ENCODE measurements at regions not wholly inside any gene's neighbourhood (a gene's known extent, or its start where the extent isn't known, plus 50 kb on each side); places are given as distances from the start of the nearest gene placed in this dataset.
A peak's percentile ranks its signal among the peaks of the same experiment; 100 is the strongest.

DNA sequence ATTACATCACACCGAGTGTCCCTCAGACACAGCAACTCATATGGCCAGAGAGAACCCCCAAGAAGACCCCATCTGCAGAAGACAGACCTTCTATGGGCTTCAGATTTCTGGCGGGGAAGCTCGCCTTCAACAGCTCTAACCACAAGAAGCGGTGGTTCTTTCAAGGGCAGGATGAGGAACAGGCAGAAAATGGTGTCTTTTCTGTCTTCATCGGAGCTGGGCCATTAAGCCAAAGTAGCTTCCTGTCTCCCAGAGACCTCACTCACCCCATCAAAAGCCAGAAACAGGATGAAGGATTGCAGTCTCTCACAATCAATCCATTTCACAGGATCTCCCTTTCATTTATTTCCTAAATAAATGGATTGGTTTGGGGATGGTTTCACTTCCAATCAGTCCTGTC lies 149.1 kb downstream of the HERPUD2 start:
- CTCF ChIA-PET: interaction anchor here (1.3 to 1.6 kb wide), 2 partner anchors 8 to 25 kb away, joined by 3 to 4 read pairs; no protein-coding TSS in a partner anchor

DNA sequence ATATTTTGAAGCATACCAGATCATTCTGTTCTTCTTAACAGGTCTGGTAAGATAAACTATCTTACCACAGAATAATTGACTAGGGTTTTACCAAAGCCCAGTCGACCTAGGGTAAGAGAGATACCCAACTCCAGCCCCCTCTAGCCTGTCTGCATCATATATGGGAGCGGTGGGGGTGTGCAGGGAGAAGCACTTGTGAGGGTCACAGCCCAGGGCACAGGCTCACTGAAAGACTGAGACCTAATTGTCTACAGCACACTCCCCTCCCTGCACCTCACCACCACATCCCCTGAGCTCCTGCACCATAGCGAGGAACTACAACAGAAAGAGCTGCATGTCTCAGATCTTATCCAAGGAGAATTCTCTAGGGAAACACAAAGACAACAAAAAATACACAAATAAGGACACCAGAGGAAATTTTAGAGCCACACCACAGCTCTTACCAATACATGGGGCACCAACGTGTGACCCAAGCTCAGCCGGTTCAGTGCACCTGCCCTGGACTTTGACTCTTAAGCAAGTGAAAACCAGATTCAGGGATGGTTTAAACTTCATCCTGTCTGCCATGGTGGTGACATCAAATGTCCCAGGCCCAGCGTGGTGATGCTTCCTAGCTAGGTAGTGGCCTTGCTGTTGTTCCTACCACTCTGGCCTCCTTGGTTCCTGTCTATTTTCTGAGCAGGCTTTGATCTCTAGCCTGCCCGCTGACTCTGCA lies 150.8 kb downstream of the HERPUD2 start:
- Mint-ChIP-seq H3K27me3 (ENCODE audit: insufficient read depth, unreplicated experiment) (peaks cover 24% of the 10 kb centered on the region), H3K4me3 (ENCODE audit: unreplicated experiment) (no peak overlapping the region), H3K9me3 (ENCODE audit: unreplicated experiment) (no peaks in the 10 kb centered on the region), H3K27ac (ENCODE audit: low read depth, unreplicated experiment) (no peak overlapping the region), H3K36me3 (ENCODE audit: insufficient read depth, unreplicated experiment) (no peaks in the 10 kb centered on the region), H3K4me1 (ENCODE audit: insufficient read depth, unreplicated experiment) (no peaks in the 10 kb centered on the region)
- DNase-seq (ENCODE audit: unreplicated experiment): no peak
- no TSS peak for BruUV-seq (replicated peaks)
- intact Hi-C loops (cut with micrococcal nuclease): no loop called here
- TF ChIP-seq, protein P1, sequence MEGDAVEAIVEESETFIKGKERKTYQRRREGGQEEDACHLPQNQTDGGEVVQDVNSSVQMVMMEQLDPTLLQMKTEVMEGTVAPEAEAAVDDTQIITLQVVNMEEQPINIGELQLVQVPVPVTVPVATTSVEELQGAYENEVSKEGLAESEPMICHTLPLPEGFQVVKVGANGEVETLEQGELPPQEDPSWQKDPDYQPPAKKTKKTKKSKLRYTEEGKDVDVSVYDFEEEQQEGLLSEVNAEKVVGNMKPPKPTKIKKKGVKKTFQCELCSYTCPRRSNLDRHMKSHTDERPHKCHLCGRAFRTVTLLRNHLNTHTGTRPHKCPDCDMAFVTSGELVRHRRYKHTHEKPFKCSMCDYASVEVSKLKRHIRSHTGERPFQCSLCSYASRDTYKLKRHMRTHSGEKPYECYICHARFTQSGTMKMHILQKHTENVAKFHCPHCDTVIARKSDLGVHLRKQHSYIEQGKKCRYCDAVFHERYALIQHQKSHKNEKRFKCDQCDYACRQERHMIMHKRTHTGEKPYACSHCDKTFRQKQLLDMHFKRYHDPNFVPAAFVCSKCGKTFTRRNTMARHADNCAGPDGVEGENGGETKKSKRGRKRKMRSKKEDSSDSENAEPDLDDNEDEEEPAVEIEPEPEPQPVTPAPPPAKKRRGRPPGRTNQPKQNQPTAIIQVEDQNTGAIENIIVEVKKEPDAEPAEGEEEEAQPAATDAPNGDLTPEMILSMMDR (IDR thresholded peaks at IDR 0.05; ENCODE audit: unreplicated experiment): no peak
- ChIA-PET POLR2A (no interaction called here), CTCF (interaction anchor here (0.6 to 0.7 kb wide), 2 partner anchors 165 to 470 kb away, joined by 3 read pairs; no protein-coding TSS in a partner anchor)

More for the DNA sequence above, 149.1 kb downstream of the HERPUD2 start:
- Mint-ChIP-seq H3K9me3 (ENCODE audit: unreplicated experiment) (no peaks in the 10 kb centered on the region), H3K27me3 (ENCODE audit: insufficient read depth, unreplicated experiment) (peaks cover 23% of the 10 kb centered on the region), H3K4me1 (ENCODE audit: insufficient read depth, unreplicated experiment) (no peaks in the 10 kb centered on the region), H3K36me3 (ENCODE audit: insufficient read depth, unreplicated experiment) (no peaks in the 10 kb centered on the region), H3K27ac (ENCODE audit: low read depth, unreplicated experiment) (no peak overlapping the region), H3K4me3 (ENCODE audit: unreplicated experiment) (no peak overlapping the region)
- no TSS peak for BruUV-seq (replicated peaks)
- intact Hi-C loops (cut with micrococcal nuclease): no loop called here
- DNase-seq (ENCODE audit: unreplicated experiment): no peak
- POLR2A ChIA-PET: no interaction called here
- TF ChIP-seq, protein P1 (IDR thresholded peaks at IDR 0.05; ENCODE audit: unreplicated experiment): no peak

DNA sequence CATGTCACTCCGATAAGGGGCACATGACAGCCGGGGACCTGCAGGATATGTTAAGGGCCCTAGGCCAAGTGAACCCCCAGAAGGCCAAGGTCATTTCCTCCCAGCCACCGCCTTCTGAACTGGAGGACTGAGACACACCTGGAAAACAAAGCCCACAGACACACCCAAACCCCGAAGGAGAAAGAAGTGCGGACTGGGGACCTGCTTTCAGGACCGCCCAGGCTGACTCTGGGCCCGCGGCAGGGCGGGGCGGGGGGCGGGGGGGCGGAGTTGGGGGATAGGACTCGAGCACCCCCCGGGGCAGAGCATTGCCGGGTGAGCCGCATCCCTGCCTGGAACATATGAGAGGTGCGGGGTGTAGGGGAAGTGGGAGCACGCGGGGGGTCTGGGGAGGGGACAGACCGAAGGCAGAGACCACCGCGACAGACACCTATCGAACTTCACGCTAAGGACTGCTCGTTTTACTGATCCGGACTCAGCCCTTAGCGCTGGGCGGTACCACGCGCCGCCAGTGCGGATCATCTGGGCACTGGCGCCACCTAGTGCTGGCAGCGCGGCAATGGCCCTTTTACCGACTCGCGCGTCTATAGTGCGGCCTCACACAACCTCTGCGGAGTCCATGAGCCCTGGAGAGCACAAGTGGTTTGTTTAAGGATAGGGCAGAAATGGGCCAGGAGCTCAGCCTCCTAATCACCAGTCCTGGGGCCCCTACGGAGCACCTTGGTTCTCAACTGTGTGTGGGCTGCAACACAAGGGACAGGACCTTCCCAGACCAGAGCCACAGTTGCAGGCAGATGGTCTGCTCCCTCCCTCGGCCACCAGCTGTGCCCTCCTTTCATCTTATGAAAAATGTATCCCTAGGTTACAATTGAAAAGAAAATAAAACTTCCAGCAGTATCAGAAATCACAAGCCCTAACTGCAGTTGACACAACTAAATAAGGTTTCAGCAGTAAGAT lies 157.6 kb downstream of the HERPUD2 start:
- peaks cover 34% of the 10 kb centered on the region for H3K27me3 Mint-ChIP-seq (ENCODE audit: insufficient read depth, unreplicated experiment)
- H3K27ac Mint-ChIP-seq (ENCODE audit: low read depth, unreplicated experiment): no peak overlapping the region
- no peaks in the 10 kb centered on the region for H3K9me3 Mint-ChIP-seq (ENCODE audit: unreplicated experiment)
- no peaks in the 10 kb centered on the region for H3K36me3 Mint-ChIP-seq (ENCODE audit: insufficient read depth, unreplicated experiment)
- no peaks in the 10 kb centered on the region for H3K4me1 Mint-ChIP-seq (ENCODE audit: insufficient read depth, unreplicated experiment)
- BruUV-seq (replicated peaks): no TSS peak
- DNase-seq (ENCODE audit: unreplicated experiment): peak; percentile 71
- POLR2A ChIA-PET: no interaction called here
- peak overlapping the region; percentile 60 for H3K4me3 Mint-ChIP-seq (ENCODE audit: unreplicated experiment)
- TF ChIP-seq, protein P1 (IDR thresholded peaks at IDR 0.05; ENCODE audit: unreplicated experiment): peak; percentile 87
- CTCF ChIA-PET: interaction anchor here (0.6 to 6.9 kb wide), 41 partner anchors 9 to 788 kb away, joined by 3 to 36 read pairs (median 4); partner anchors contain the start of gene HERPUD2
- intact Hi-C loops (cut with micrococcal nuclease): loop anchor here (1.0 to 5.0 kb wide), 4 partner anchors 85 to 715 kb away; no protein-coding TSS in a partner anchor

DNA sequence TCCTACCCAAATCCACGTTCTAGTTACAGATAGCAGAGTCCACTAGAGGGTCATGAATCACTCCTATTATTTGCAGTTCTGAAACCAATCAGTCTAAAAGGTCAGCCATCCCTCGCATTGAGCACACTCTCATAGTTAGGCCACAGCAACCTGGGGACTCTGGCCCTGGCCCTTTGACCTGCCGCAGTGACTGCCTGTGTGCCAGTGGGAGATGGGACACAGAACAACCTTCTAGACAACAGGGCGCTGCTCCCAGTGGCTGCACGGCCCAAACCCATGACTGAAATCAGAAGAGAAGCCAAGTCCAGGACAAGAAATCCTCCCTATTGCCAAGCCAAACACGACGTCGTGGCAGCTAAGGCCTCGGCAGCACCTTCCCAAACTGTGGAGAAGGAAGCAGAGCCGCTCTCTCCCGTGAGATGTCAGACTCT lies 158.5 kb downstream of the HERPUD2 start:
- intact Hi-C loops (cut with micrococcal nuclease): loop anchor here (2.0 to 5.0 kb wide), 3 partner anchors 86 to 714 kb away; no protein-coding TSS in a partner anchor
- H3K4me3 Mint-ChIP-seq (ENCODE audit: unreplicated experiment): no peak overlapping the region
- no TSS peak for BruUV-seq (replicated peaks)
- no peaks in the 10 kb centered on the region for H3K4me1 Mint-ChIP-seq (ENCODE audit: insufficient read depth, unreplicated experiment)
- CTCF ChIA-PET: interaction anchor here (0.5 to 6.9 kb wide), 5 partner anchors 16 to 615 kb away, joined by 3 to 36 read pairs (median 4); no protein-coding TSS in a partner anchor
- peaks cover 43% of the 10 kb centered on the region for H3K27me3 Mint-ChIP-seq (ENCODE audit: insufficient read depth, unreplicated experiment)
- H3K27ac Mint-ChIP-seq (ENCODE audit: low read depth, unreplicated experiment): no peak overlapping the region
- no peaks in the 10 kb centered on the region for H3K36me3 Mint-ChIP-seq (ENCODE audit: insufficient read depth, unreplicated experiment)
- POLR2A ChIA-PET: no interaction called here
- no peaks in the 10 kb centered on the region for H3K9me3 Mint-ChIP-seq (ENCODE audit: unreplicated experiment)
- TF ChIP-seq, protein P1 (IDR thresholded peaks at IDR 0.05; ENCODE audit: unreplicated experiment): no peak
- no peak for DNase-seq (ENCODE audit: unreplicated experiment)
